HG02870 (cell line): ENCODE measurements at regions not wholly inside any gene's neighbourhood (a gene's known extent, or its start where the extent isn't known, plus 50 kb on each side); places are given as distances from the start of the nearest gene placed in this dataset.
"Not testable (repeated sequence)": the region's sequence is repeated elsewhere in the genome, so short reads cannot be mapped to it uniquely, and the experiment has no call there.

Experiments
- ATAC-seq: cut with Tn5 transposase; IDR thresholded peaks from one replicate; pipeline ENCODE4 v1.9.1; 2021; ENCODE audit warnings: mild to moderate bottlenecking, moderate library complexity; ENCODE audit not compliant: unreplicated experiment

GRCh38 chr6:19562468-19562867, 274.7 kb upstream of the ID4 start:
- ATAC-seq, result no peak

- no peak for ATAC-seq
Measured at GRCh38 chr6:19569563-19569962, 267.6 kb upstream of the ID4 start.

GRCh38 chr6:19571176-19571575, 266.0 kb upstream of the ID4 start:
- no peak for ATAC-seq

- no peak for ATAC-seq
Measured at GRCh38 chr6:19578481-19578880, 258.7 kb upstream of the ID4 start.

GRCh38 chr6:19584207-19584606, 253.0 kb upstream of the ID4 start:
- ATAC-seq, result not testable (repeated sequence)

GRCh38 chr6:19587238-19587942, 249.8 kb upstream of the ID4 start:
- ATAC-seq, result no peak

DNA sequence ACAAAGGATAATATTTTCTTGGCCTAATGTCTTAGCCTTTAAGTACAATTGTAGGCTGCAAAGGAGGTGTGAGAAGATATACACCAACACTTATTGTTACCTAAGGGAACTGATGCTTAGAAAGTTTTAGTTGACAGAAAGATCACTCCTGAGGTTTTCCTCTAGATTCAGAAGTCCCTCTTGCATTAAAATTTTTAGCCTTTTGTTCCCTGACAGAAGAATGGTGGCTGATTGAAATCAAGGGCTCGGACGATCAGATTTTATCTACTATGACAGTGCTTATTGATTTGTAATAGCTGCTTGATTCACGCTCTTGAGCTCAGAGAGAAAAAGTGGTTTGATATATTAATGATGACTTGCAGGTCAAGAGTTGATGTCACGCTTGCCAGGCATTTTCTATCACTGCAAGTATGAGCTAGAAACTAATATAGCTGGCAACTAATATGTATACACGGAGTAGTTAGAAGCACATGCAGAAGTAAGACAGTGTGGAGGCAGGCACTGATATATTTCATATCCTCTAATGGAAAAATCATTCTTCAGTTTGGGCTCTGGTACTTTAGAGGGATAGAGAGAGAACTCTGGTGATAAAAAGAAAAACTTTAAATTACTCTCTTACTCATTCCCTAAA, 246.6 kb upstream of the ID4 start:
- ATAC-seq, result no peak

- ATAC-seq, result no peak
Measured at GRCh38 chr6:19597809-19598320, 239.3 kb upstream of the ID4 start.

DNA sequence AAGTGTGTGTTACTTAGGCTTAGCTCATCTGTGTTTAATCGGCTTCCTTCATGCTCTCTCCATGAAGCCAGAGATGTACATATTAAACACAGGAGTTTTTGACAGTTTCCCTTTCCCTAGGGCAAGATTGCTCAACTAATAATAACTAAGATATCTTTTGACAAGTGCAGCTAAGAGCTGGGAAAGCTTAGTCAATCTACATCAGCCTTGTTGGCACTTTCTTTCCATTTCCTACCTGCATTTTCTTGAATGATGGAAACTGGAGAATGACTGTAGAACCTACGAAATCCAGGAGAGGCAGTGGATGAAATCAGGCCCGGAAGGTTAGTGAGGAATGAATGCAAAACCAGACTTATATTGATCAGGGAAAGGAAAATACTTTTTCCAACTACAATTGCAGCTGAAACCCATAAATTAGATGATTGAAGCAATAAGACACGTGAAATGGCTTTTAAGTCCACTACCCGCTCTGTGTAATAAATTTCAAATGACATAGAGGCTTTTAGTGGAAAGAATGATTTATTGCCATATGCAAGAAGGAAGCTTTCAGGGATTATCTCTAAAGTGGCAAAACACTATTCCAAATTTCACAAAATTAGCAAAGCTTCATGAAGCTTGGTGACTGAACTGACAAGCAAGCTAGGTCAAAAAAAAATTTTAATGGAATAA, 237.2 kb upstream of the ID4 start:
- no peak for ATAC-seq

GRCh38 chr6:19602434-19603013, 234.6 kb upstream of the ID4 start:
- ATAC-seq, result no peak

DNA sequence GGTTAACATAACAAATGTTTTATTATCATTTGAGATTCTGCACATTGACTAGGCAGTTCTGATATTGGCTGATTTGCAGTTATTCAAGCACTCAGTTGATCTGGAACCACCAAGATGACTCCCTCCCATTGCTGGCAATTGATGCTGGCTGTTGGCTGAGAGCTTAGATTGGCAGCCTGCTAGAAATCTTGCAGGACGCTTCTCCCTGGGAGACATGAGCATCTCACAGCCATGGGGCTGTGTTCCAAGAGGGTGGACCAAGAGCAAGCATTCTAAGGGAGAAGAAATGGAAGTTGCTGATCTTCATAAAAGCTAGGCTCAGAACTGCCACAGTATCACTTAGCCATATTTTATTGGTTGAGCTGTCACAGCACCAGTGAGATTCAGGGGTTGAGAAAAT, 233.4 kb upstream of the ID4 start:
- ATAC-seq, result no peak

GRCh38 chr6:19605624-19606023, 231.5 kb upstream of the ID4 start:
- ATAC-seq, result no peak

DNA sequence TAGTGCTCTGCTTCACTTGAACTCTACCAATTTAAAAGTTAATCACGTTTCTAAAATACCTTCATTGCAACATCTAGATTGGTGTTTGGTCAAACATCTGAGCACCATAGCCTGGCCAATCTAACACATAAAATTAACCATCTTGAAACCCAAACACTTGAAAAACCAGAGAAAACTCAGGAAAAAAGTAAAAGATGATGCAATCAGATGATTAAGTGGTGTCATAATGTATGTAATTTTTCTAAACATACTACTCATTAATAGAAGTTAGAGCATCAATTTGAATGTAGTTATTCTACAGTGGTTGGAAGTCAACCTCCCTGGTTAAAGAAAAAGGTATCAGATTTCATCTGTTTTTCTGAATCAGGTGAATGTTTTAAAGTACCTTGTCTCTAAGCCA, 228.6 kb upstream of the ID4 start:
- no peak for ATAC-seq

GRCh38 chr6:19609972-19610641, 227.1 kb upstream of the ID4 start:
- no peak for ATAC-seq

- not testable (repeated sequence) for ATAC-seq
Measured at GRCh38 chr6:19612672-19613466, 224.3 kb upstream of the ID4 start.

DNA sequence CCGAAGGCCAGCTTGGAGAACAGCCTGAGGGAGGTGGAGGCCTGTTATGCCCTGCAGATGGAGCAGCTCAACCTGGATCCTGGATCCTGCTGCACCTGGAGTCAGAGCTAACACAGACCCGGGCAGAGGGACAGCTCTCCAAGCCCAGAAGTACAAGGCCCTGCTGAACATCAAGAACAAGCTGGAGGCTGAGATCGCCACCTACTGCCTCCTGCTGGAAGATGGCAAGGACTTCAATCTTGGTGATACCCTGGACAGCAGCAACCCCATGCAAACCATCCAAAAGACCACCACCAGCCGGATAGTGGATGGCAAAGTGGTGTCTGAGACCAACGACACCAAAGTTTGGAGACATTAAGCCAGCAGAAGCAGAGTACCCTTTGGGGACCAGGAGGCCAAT, 223.5 kb upstream of the ID4 start:
- ATAC-seq, result no peak

- ATAC-seq, result no peak
Measured at GRCh38 chr6:19616022-19616421, 221.1 kb upstream of the ID4 start.

DNA sequence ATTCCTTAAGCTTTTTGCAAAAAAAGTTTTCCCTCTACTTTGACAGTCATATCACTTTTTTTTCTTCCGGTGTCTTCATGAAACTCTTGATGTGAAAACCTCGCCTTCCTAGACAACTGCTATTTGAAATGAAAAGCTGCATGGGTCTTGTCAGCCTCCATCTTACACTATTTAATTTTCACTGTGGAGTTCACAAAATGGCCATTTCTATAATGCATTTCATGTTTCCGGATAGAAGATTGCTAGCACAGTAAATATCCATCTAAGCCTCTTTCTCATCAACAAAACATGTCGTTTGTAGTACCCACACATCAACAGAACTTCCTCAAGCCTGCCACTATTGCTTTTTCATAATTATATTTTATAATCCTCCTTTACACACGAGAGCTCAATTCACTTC, 204.9 kb upstream of the ID4 start:
- ATAC-seq, result no peak

GRCh38 chr6:19632786-19633185, 204.4 kb upstream of the ID4 start:
- no peak for ATAC-seq

DNA sequence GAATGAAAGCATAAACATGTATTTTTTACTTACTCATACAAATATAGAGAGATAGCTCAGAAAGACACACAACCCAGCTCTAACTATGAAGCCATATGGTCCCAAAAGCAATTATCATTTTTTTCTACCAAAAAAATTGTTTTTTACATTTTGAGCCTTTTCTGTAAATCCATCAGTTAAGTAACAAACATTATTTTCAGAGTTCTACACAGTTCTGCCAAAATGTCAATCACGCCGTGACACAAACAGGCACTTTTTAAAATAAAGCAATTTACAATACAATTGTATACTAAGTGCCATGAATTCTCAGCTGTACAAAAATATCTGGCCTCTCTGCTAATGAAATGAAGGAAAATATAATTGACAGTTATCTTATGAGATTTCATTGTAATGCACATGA, 201.4 kb upstream of the ID4 start:
- ATAC-seq, result no peak
